IMR-90 (cell line): ENCODE measurements at regions not wholly inside any gene's neighbourhood (a gene's known extent, or its start where the extent isn't known, plus 50 kb on each side); places are given as distances from the start of the nearest gene placed in this dataset.

Experiments
- ATAC-seq: fragments of 200-7000 bp; cut with Tn5 transposase; 2 replicates; pipeline ENCODE4 v1.9.1; 2020; ENCODE audit warnings: low read depth, mild to moderate bottlenecking, moderate library complexity
- BruUV-seq: library from RNA; stranded (reverse); fragments of 400-500 nt; replicated peaks from 2 replicates; lab custom pipeline; 2021; lab: Mats Ljungman, UMichigan
- CTCF ChIA-PET: fragments of 300-600 bp; formaldehyde crosslinking; extraction: SDS; loops from one replicate; lab custom pipeline; 2021; ENCODE audit warnings: antibody characterized with exemption; lab: Yijun Ruan, JAX
- POLR2A ChIA-PET: fragments of 300-600 bp; sonication (Branson Sonifier 250); formaldehyde crosslinking; loops from one replicate; lab custom pipeline; 2022; ENCODE audit warnings: antibody characterized with exemption; ENCODE audit not compliant: unreplicated experiment; lab: Charles Lee
- DNase-seq: peaks from one replicate; pipeline ENCODE4 v3.0.0; 2013
- H2AFZ ChIP-seq: replicated peaks from 2 replicates; pipeline ENCODE3; 2013; ENCODE audit warnings: low read length, mild to moderate bottlenecking; ENCODE audit not compliant: poor library complexity
- H2AK5ac ChIP-seq: 2 replicates; pipeline ENCODE4 v1.6.1; 2013; ENCODE audit warnings: low read depth, low read length, inconsistent platforms
- H2AK9ac ChIP-seq: replicated peaks from 2 replicates; pipeline ENCODE3; 2013; ENCODE audit warnings: mild to moderate bottlenecking, low read depth, low read length, moderate library complexity; ENCODE audit not compliant: poor library complexity
- H2BK120ac ChIP-seq: 2 replicates; pipeline ENCODE4 v1.6.1; 2013; ENCODE audit warnings: low read depth, low read length, inconsistent platforms
- H2BK15ac ChIP-seq: 3 replicates; pipeline ENCODE4 v1.6.1; 2013; ENCODE audit warnings: low read depth, low read length, inconsistent platforms
- H2BK20ac ChIP-seq: 2 replicates; pipeline ENCODE4 v1.6.1; 2013; ENCODE audit warnings: low read depth, mild to moderate bottlenecking, inconsistent platforms, low read length, moderate library complexity
- H2BK5ac ChIP-seq: 2 replicates; pipeline ENCODE4 v1.6.1; 2013; ENCODE audit warnings: mild to moderate bottlenecking, low read depth, low read length, inconsistent platforms; ENCODE audit not compliant: poor library complexity, severe bottlenecking
- H3K14ac ChIP-seq: replicated peaks from 2 replicates; pipeline ENCODE4 v1.6.1; 2013; ENCODE audit warnings: low read depth, low read length, inconsistent platforms
- H3K18ac ChIP-seq: 2 replicates; pipeline ENCODE4 v1.6.1; 2013; ENCODE audit warnings: low read depth, low read length, control low read depth
- H3K23ac ChIP-seq: 2 replicates; pipeline ENCODE4 v1.6.1; 2013; ENCODE audit warnings: low read depth, low read length, inconsistent platforms
- H3K27ac ChIP-seq: 2 replicates; pipeline ENCODE4 v1.5.1; 2013; ENCODE audit warnings: mild to moderate bottlenecking, control low read depth, low read length; ENCODE audit not compliant: insufficient read depth
- H3K27me3 ChIP-seq: 2 replicates; pipeline ENCODE4 v1.6.1; 2013; ENCODE audit warnings: low read length; ENCODE audit not compliant: control insufficient read depth, insufficient read depth
- H3K36me3 ChIP-seq: 2 replicates; pipeline ENCODE4 v1.6.1; 2013; ENCODE audit warnings: low read length, mixed read lengths; ENCODE audit not compliant: control insufficient read depth, insufficient read depth
- H3K4ac ChIP-seq: 2 replicates; pipeline ENCODE4 v1.6.1; 2013; ENCODE audit warnings: low read depth, low read length, inconsistent platforms
- H3K4me1 ChIP-seq: 2 replicates; pipeline ENCODE4 v1.6.1; 2013; ENCODE audit warnings: low read length, mixed read lengths; ENCODE audit not compliant: control insufficient read depth, insufficient read depth
- H3K4me2 ChIP-seq: 2 replicates; pipeline ENCODE4 v1.6.1; 2013; ENCODE audit warnings: low read depth, mild to moderate bottlenecking, control low read depth, low read length, moderate library complexity
- H3K4me3 ChIP-seq: 2 replicates; pipeline ENCODE4 v1.5.1; 2013; ENCODE audit warnings: low read depth, mild to moderate bottlenecking, control low read depth, low read length, moderate library complexity; ENCODE audit not compliant: insufficient read depth
- H3K56ac ChIP-seq: 2 replicates; pipeline ENCODE4 v1.6.1; 2013; ENCODE audit warnings: low read length, inconsistent platforms; ENCODE audit not compliant: insufficient read depth; ENCODE audit errors: extremely low read depth
- H3K79me1 ChIP-seq, 2 experiments: 2 replicates each; pipeline ENCODE4 v1.6.1; 2013; ENCODE audit warnings: low read length in 2 of 2, inconsistent platforms in 1 of 2, low read depth in 1 of 2
- H3K9ac ChIP-seq: 2 replicates; pipeline ENCODE4 v1.6.1; 2013; ENCODE audit warnings: low read depth, low read length, control low read depth
- H3K9me1 ChIP-seq: 2 replicates; pipeline ENCODE4 v1.6.1; 2013; ENCODE audit warnings: low read length, inconsistent platforms; ENCODE audit not compliant: insufficient read depth
- H3K9me3 ChIP-seq: 2 replicates; pipeline ENCODE4 v1.6.1; 2013; ENCODE audit warnings: low read length; ENCODE audit not compliant: control insufficient read depth, insufficient read depth
- H4K20me1 ChIP-seq: 2 replicates; pipeline ENCODE4 v1.6.1; 2013; ENCODE audit warnings: low read length, inconsistent platforms; ENCODE audit not compliant: insufficient read depth
- H4K5ac ChIP-seq: 2 replicates; pipeline ENCODE4 v1.6.1; 2013; ENCODE audit warnings: mild to moderate bottlenecking, low read depth, low read length, control low read depth
- H4K8ac ChIP-seq, 2 experiments: 2 replicates each; pipeline ENCODE4 v1.6.1; 2013; ENCODE audit warnings: low read depth in 2 of 2, low read length in 2 of 2, control low read depth in 1 of 2, inconsistent platforms in 1 of 2
- H4K91ac ChIP-seq: 2 replicates; pipeline ENCODE4 v1.6.1; 2013; ENCODE audit warnings: low read depth, low read length, inconsistent platforms; ENCODE audit not compliant: insufficient read depth
- BHLHE40 ChIP-seq: fragments of 150-350 bp; IDR thresholded peaks from 2 replicates; pipeline ENCODE4 v1.6.1; 2016; ENCODE audit warnings: mild to moderate bottlenecking, low read depth, low read length
- CEBPB ChIP-seq: IDR thresholded peaks from 2 replicates; pipeline ENCODE4 v1.6.1; 2012; ENCODE audit warnings: low read depth, low read length, improper control_type of control experiment
- CHD1 ChIP-seq: IDR thresholded peaks from 2 replicates; pipeline ENCODE4 v1.6.1; 2012; ENCODE audit warnings: low read depth, low read length, improper control_type of control experiment
- CTCF ChIP-seq: conservative IDR thresholded peaks from 2 replicates; pipeline ENCODE4 v1.5.1; 2012; ENCODE audit warnings: mild to moderate bottlenecking, low read depth, low read length, improper control_type of control experiment
- ELK1 ChIP-seq: fragments of 150-350 bp; IDR thresholded peaks from 2 replicates; pipeline ENCODE4 v1.6.1; 2016; ENCODE audit warnings: low read depth, mild to moderate bottlenecking, low read length, moderate library complexity, borderline replicate concordance
- FOS ChIP-seq: fragments of 150-350 bp; IDR thresholded peaks from 2 replicates; pipeline ENCODE4 v1.6.1; 2016; ENCODE audit warnings: low read depth, low read length
- MAFK ChIP-seq: IDR thresholded peaks from 2 replicates; pipeline ENCODE4 v1.6.1; 2012; ENCODE audit warnings: low read depth, low read length, improper control_type of control experiment
- MAZ ChIP-seq: IDR thresholded peaks from 2 replicates; pipeline ENCODE4 v1.6.1; 2012; ENCODE audit warnings: low read depth, mild to moderate bottlenecking, low read length, improper control_type of control experiment, moderate library complexity, borderline replicate concordance
- MXI1 ChIP-seq: IDR thresholded peaks from 2 replicates; pipeline ENCODE4 v1.6.1; 2012; ENCODE audit warnings: low read depth, mild to moderate bottlenecking, low read length, moderate library complexity, borderline replicate concordance
- NFE2L2 ChIP-seq: fragments of 150-350 bp; IDR thresholded peaks from 2 replicates; pipeline ENCODE4 v1.6.1; 2016; ENCODE audit warnings: low read depth, mild to moderate bottlenecking, low read length
- POLR2A ChIP-seq: IDR thresholded peaks from 2 replicates; pipeline ENCODE4 v1.6.1; 2012; ENCODE audit warnings: mild to moderate bottlenecking, low read depth, low read length
- RAD21 ChIP-seq: IDR thresholded peaks from 2 replicates; pipeline ENCODE4 v1.6.1; 2012; ENCODE audit warnings: low read length, improper control_type of control experiment
- RCOR1 ChIP-seq: IDR thresholded peaks from 2 replicates; pipeline ENCODE4 v1.6.1; 2012; ENCODE audit warnings: mild to moderate bottlenecking, low read length, improper control_type of control experiment; ENCODE audit not compliant: insufficient replicate concordance
- RFX5 ChIP-seq: IDR thresholded peaks from 2 replicates; pipeline ENCODE4 v1.8.0; 2012; ENCODE audit warnings: low read depth, mild to moderate bottlenecking, low read length, moderate library complexity
- SMC3 ChIP-seq: fragments of 150-350 bp; IDR thresholded peaks from 2 replicates; pipeline ENCODE4 v1.6.1; 2016; ENCODE audit warnings: low read depth, mild to moderate bottlenecking, antibody characterized with exemption, low read length, moderate library complexity
- WGBS, 2 experiments: methylation state at CpG; one replicate each; pipeline versions ENCODE4 v1.1.5 to v1.1.7; 2013; ENCODE audit warnings: missing lambda C conversion rate in 2 of 2; ENCODE audit not compliant: insufficient read length in 1 of 2; ENCODE audit errors: extremely low coverage in 2 of 2; 5-methylcytosine and 5-hydroxymethylcytosine counted together
- dilution Hi-C: fragments of 300-500 bp; cut with HindIII; formaldehyde crosslinking; loops from one replicate; pipeline ENCODE4 v1.14.3; 2018; ENCODE audit warnings: low sequenced_read_pairs; ENCODE audit not compliant: unreplicated experiment
- in situ Hi-C: fragments of 300-500 bp; cut with MboI; formaldehyde crosslinking; loops from 3 replicates; pipeline ENCODE4 v1.14.3; 2019; ENCODE audit warnings: low sequenced_read_pairs, inconsistent platforms, mixed read lengths
- intact Hi-C: fragments of 100-400 bp; cut with micrococcal nuclease; formaldehyde crosslinking; loops from 2 replicates; pipeline ENCODE4 v1.10.0; 2022
- TF ChIP-seq, protein P1 (sequence below): fragments of 150-350 bp; IDR thresholded peaks from 2 replicates; pipeline ENCODE4 v1.6.1; 2017; ENCODE audit warnings: mild to moderate bottlenecking, antibody characterized with exemption, low read length, low read depth

DNA sequence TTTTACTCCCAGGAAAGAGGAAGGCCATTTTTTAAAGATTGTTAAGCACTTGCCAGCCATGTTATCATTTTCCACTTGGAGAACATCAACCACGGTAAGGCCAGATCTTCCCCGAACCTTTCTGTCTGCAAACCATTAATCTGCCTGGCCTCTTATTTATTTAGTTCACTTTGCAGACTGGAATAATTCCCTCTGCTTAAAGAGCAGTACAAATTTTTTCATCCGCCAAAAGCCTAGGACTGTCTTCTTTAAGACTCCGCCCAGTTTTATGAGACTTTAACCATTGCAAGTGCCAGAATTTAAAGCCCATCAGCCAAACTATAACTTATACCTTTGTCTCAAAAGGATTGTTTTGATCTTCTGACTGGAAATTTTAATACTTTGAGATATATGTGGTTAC, 426.3 kb downstream of the KCTD12 start:
- Histone ChIP-seq H3K9me1 (0 out of 2 replicates have a peak, but pooled peaks cover 3% of the 10 kb centered on the region), H3K36me3 (no peaks in the 10 kb centered on the region), H2BK120ac (no peak overlapping the region), H3K27ac (no peak overlapping the region), H3K4me3 (no peak overlapping the region), H3K4me2 (no peak overlapping the region), H4K91ac (no peak overlapping the region), H3K56ac (no peak overlapping the region), H3K14ac (no peak overlapping the region), H3K79me1 (no peaks in the 10 kb centered on the region), H3K27me3 (no peaks in the 10 kb centered on the region), H2AFZ (no peak overlapping the region), H2BK15ac (no peak overlapping the region), H4K20me1 (no peaks in the 10 kb centered on the region), H2BK5ac (no peak overlapping the region), H2AK9ac (no peak overlapping the region), H2BK20ac (no peak overlapping the region), H3K9ac (no peak overlapping the region), H2AK5ac (no peak overlapping the region), H3K9me3 (no peaks in the 10 kb centered on the region), H3K4me1 (peaks cover 8% of the 10 kb centered on the region), H3K18ac (no peak overlapping the region), H3K23ac (no peak overlapping the region), H3K4ac (no peak overlapping the region), H4K5ac (no peak overlapping the region), H4K8ac (no peak overlapping the region)
- intact Hi-C loops (no loop called here), in situ Hi-C loops (loop anchor here (25.0 kb wide), 1 partner anchor 898 kb away; no protein-coding TSS in a partner anchor), dilution Hi-C loops (no loop called here)
- TF ChIP-seq MAZ (no peak), RCOR1 (no peak), MXI1 (no peak), CEBPB (no peak), SMC3 (no peak), CHD1 (no peak), MAFK (no peak), CTCF (no peak), ELK1 (no peak), BHLHE40 (no peak), RFX5 (no peak), POLR2A (no peak), FOS (no peak), NFE2L2 (no peak), RAD21 (no peak)
- TF ChIP-seq, protein P1, sequence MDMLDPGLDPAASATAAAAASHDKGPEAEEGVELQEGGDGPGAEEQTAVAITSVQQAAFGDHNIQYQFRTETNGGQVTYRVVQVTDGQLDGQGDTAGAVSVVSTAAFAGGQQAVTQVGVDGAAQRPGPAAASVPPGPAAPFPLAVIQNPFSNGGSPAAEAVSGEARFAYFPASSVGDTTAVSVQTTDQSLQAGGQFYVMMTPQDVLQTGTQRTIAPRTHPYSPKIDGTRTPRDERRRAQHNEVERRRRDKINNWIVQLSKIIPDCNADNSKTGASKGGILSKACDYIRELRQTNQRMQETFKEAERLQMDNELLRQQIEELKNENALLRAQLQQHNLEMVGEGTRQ: no peak
- ATAC-seq (no peak), DNase-seq (no peak)
- ChIA-PET POLR2A (no interaction called here), CTCF (no interaction called here)
- BruUV-seq: no TSS peak
- WGBS, 2 experiments: 79% methylated on average over 4 of the region's 4 CpGs; no CpG with 5 or more reads in 1 of the 2 experiments
